Central memory CD8-positive, alpha-beta T cell (primary cell): ENCODE measurements at regions not wholly inside any gene's neighbourhood (a gene's known extent, or its start where the extent isn't known, plus 50 kb on each side); places are given as distances from the start of the nearest gene placed in this dataset.
"Not testable (repeated sequence)": the region's sequence is repeated elsewhere in the genome, so short reads cannot be mapped to it uniquely, and the experiment has no call there.

Experiments used
- ATAC-seq: fragments of 150-1000 bp; cut with Tn5 transposase; replicated peaks from 2 replicates; pipeline ENCODE4 v1.10.0; 2022; ENCODE audit warnings: mild to moderate bottlenecking, moderate FRiP score, moderate number of reproducible peaks; ENCODE audit not compliant: poor library complexity, severe bottlenecking; ENCODE audit errors: extremely low read depth
- DNase-seq, 2 donors: peaks; one replicate each; pipeline ENCODE4 v3.0.0; 2021; ENCODE audit warnings: low spot score in 2 of 2
- H3K27ac Mint-ChIP-seq: one replicate; pipeline ENCODE4 v1.8.0; 2022; ENCODE audit warnings: low read depth, mild to moderate bottlenecking, moderate library complexity, mixed read lengths
- H3K27me3 Mint-ChIP-seq: one replicate; pipeline ENCODE4 v1.8.0; 2022; ENCODE audit warnings: mixed read lengths
- H3K36me3 Mint-ChIP-seq: one replicate; pipeline ENCODE4 v1.8.0; 2022; ENCODE audit warnings: mild to moderate bottlenecking, moderate library complexity, mixed read lengths; ENCODE audit not compliant: insufficient read depth
- H3K4me1 Mint-ChIP-seq: one replicate; pipeline ENCODE4 v1.8.0; 2022; ENCODE audit warnings: mixed read lengths
- H3K4me3 Mint-ChIP-seq: one replicate; pipeline ENCODE4 v1.8.0; 2022; ENCODE audit warnings: mild to moderate bottlenecking, moderate library complexity, mixed read lengths
- H3K9me3 Mint-ChIP-seq: one replicate; pipeline ENCODE4 v1.8.0; 2022; ENCODE audit warnings: mixed read lengths

GRCh38 chr7:46916581-46916980 is 665.3 kb downstream of the TNS3 start:
- H3K27ac Mint-ChIP-seq, result no peak overlapping the region
- no peak for DNase-seq
- H3K27me3 Mint-ChIP-seq, result no peaks in the 10 kb centered on the region
- no peaks in the 10 kb centered on the region for H3K4me1 Mint-ChIP-seq
- no peak for ATAC-seq
- no peaks in the 10 kb centered on the region for H3K9me3 Mint-ChIP-seq
- no peaks in the 10 kb centered on the region for H3K36me3 Mint-ChIP-seq
- H3K4me3 Mint-ChIP-seq, result no peak overlapping the region

GRCh38 chr7:46912692-46913091 is 669.2 kb downstream of the TNS3 start:
- Mint-ChIP-seq H3K27me3 (no peaks in the 10 kb centered on the region), H3K36me3 (no peaks in the 10 kb centered on the region), H3K4me1 (no peaks in the 10 kb centered on the region), H3K9me3 (peaks cover 16% of the 10 kb centered on the region), H3K27ac (no peak overlapping the region), H3K4me3 (no peak overlapping the region)
- no peak for DNase-seq
- no peak for ATAC-seq

GRCh38 chr7:46909601-46910051 is 672.3 kb downstream of the TNS3 start:
- Mint-ChIP-seq H3K27ac (no peak overlapping the region), H3K9me3 (peaks cover 16% of the 10 kb centered on the region), H3K36me3 (no peaks in the 10 kb centered on the region), H3K4me3 (no peak overlapping the region), H3K4me1 (no peaks in the 10 kb centered on the region), H3K27me3 (no peaks in the 10 kb centered on the region)
- ATAC-seq (no peak), DNase-seq (no peak)

- H3K36me3 Mint-ChIP-seq, result no peaks in the 10 kb centered on the region
- H3K4me1 Mint-ChIP-seq, result no peaks in the 10 kb centered on the region
- ATAC-seq (no peak), DNase-seq (no peak)
- no peak overlapping the region for H3K27ac Mint-ChIP-seq
- H3K4me3 Mint-ChIP-seq, result no peak overlapping the region
- H3K9me3 Mint-ChIP-seq, result peaks cover 19% of the 10 kb centered on the region
- H3K27me3 Mint-ChIP-seq, result no peaks in the 10 kb centered on the region
These were observed 673.1 kb downstream of the TNS3 start for GRCh38 chr7:46908770-46909169.

- not testable (repeated sequence) for H3K27ac Mint-ChIP-seq, ATAC-seq, H3K4me1 Mint-ChIP-seq, H3K4me3 Mint-ChIP-seq, H3K27me3 Mint-ChIP-seq, H3K36me3 Mint-ChIP-seq, DNase-seq
- H3K9me3 Mint-ChIP-seq, result peaks cover 20% of the 10 kb centered on the region
These were observed 677.4 kb downstream of the TNS3 start for GRCh38 chr7:46904523-46904922.

GRCh38 chr7:46902463-46902862 is 679.4 kb downstream of the TNS3 start:
- H3K36me3 Mint-ChIP-seq, result no peaks in the 10 kb centered on the region
- H3K4me1 Mint-ChIP-seq, result no peaks in the 10 kb centered on the region
- DNase-seq, result no peak
- peaks cover 19% of the 10 kb centered on the region for H3K9me3 Mint-ChIP-seq
- no peak overlapping the region for H3K27ac Mint-ChIP-seq
- no peaks in the 10 kb centered on the region for H3K27me3 Mint-ChIP-seq
- no peak for ATAC-seq
- H3K4me3 Mint-ChIP-seq, result no peak overlapping the region

GRCh38 chr7:46900312-46901263 is 681.3 kb downstream of the TNS3 start:
- Mint-ChIP-seq H3K9me3 (peaks cover 19% of the 10 kb centered on the region), H3K4me1 (no peaks in the 10 kb centered on the region), H3K27me3 (no peaks in the 10 kb centered on the region), H3K36me3 (no peaks in the 10 kb centered on the region), H3K4me3 (no peak overlapping the region), H3K27ac (no peak overlapping the region)
- DNase-seq (no peak), ATAC-seq (no peak)

GRCh38 chr7:46897381-46897780 is 684.5 kb downstream of the TNS3 start:
- Mint-ChIP-seq H3K4me1 (no peaks in the 10 kb centered on the region), H3K27ac (no peak overlapping the region), H3K9me3 (peaks cover 18% of the 10 kb centered on the region), H3K4me3 (no peak overlapping the region), H3K27me3 (no peaks in the 10 kb centered on the region), H3K36me3 (no peaks in the 10 kb centered on the region)
- DNase-seq, result no peak
- ATAC-seq, result no peak

GRCh38 chr7:46886669-46887374 is 695.1 kb downstream of the TNS3 start:
- Mint-ChIP-seq H3K9me3 (peaks cover 8% of the 10 kb centered on the region), H3K4me3 (no peak overlapping the region), H3K36me3 (no peaks in the 10 kb centered on the region), H3K27me3 (no peaks in the 10 kb centered on the region), H3K27ac (no peak overlapping the region), H3K4me1 (no peaks in the 10 kb centered on the region)
- ATAC-seq (no peak), DNase-seq (no peak)

GRCh38 chr7:46885167-46885566 is 696.7 kb downstream of the TNS3 start:
- H3K4me3 Mint-ChIP-seq, result no peak overlapping the region
- DNase-seq (no peak), ATAC-seq (no peak)
- H3K36me3 Mint-ChIP-seq, result no peaks in the 10 kb centered on the region
- H3K27ac Mint-ChIP-seq, result no peak overlapping the region
- no peaks in the 10 kb centered on the region for H3K4me1 Mint-ChIP-seq
- H3K9me3 Mint-ChIP-seq, result peaks cover 14% of the 10 kb centered on the region
- no peaks in the 10 kb centered on the region for H3K27me3 Mint-ChIP-seq

- Mint-ChIP-seq H3K4me1 (no peaks in the 10 kb centered on the region), H3K4me3 (no peak overlapping the region)
These were observed 700.3 kb downstream of the TNS3 start for GRCh38 chr7:46881507-46882127.

GRCh38 chr7:46880508-46881196 is 701.3 kb downstream of the TNS3 start:
- H3K27ac Mint-ChIP-seq, result no peak overlapping the region
- H3K27me3 Mint-ChIP-seq, result no peaks in the 10 kb centered on the region
- H3K4me1 Mint-ChIP-seq, result no peaks in the 10 kb centered on the region
- H3K9me3 Mint-ChIP-seq, result peaks cover 12% of the 10 kb centered on the region
- no peaks in the 10 kb centered on the region for H3K36me3 Mint-ChIP-seq
- DNase-seq (no peak), ATAC-seq (no peak)
- H3K4me3 Mint-ChIP-seq, result no peak overlapping the region

More at GRCh38 chr7:46881507-46882127, 700.3 kb downstream of the TNS3 start:
- H3K27me3 Mint-ChIP-seq, result no peaks in the 10 kb centered on the region
- peaks cover 12% of the 10 kb centered on the region for H3K9me3 Mint-ChIP-seq
- no peak overlapping the region for H3K27ac Mint-ChIP-seq
- DNase-seq (no peak), ATAC-seq (no peak)
- H3K36me3 Mint-ChIP-seq, result no peaks in the 10 kb centered on the region
